Heart left ventricle (tissue), 16 donors: ENCODE measurements at regions not wholly inside any gene's neighbourhood (a gene's known extent, or its start where the extent isn't known, plus 50 kb on each side); places are given as distances from the start of the nearest gene placed in this dataset.

ENCODE experiments used
- ATAC-seq, 4 donors: fragments of 200-7000 bp; cut with Tn5 transposase; one replicate each; pipeline ENCODE4 v1.9.1; 2020 to 2022; ENCODE audit warnings: moderate library complexity in 4 of 4, mild to moderate bottlenecking in 3 of 4, moderate number of reproducible peaks in 1 of 4
- DNase-seq, 5 donors: peaks; one replicate each; pipeline ENCODE4 v3.0.0-alpha.2; 2020
- H3K27ac ChIP-seq, 12 donors: fragments of 200-600 bp; sonication (generic) in 4 of 12; one replicate each; pipeline versions ENCODE4 v1.5.0 to v1.8.0; 2016 to 2022; ENCODE audit warnings: mild to moderate bottlenecking in 2 of 12
- H3K27me3 ChIP-seq, 9 donors: fragments of 200-600 bp; sonication (generic) in 2 of 9; one replicate each; pipeline versions ENCODE4 v1.5.1 to v1.8.0; 2016 to 2022; ENCODE audit warnings: mild to moderate bottlenecking in 3 of 9
- H3K36me3 ChIP-seq, 9 donors: fragments of 200-600 bp; sonication (generic) in 2 of 9; one replicate each; pipeline versions ENCODE4 v1.5.0 to v1.8.0; 2018 to 2022; ENCODE audit warnings: mild to moderate bottlenecking in 2 of 9
- H3K4me1 ChIP-seq, 12 donors: fragments of 200-600 bp; sonication (generic) in 4 of 12; one replicate each; pipeline versions ENCODE4 v1.5.0 to v1.8.0; 2016 to 2022; ENCODE audit warnings: mild to moderate bottlenecking in 3 of 12
- H3K4me3 ChIP-seq, 12 donors: fragments of 200-600 bp; sonication (generic) in 4 of 12; one replicate each; pipeline versions ENCODE4 v1.5.0 to v1.8.0; 2017 to 2022; ENCODE audit warnings: mild to moderate bottlenecking in 9 of 12, moderate library complexity in 4 of 12
- H3K9me3 ChIP-seq, 12 donors: fragments of 200-600 bp; sonication (generic) in 4 of 12; one replicate each; pipeline versions ENCODE4 v1.5.0 to v1.8.0; 2016 to 2022; ENCODE audit warnings: mild to moderate bottlenecking in 1 of 12
- POLR2A ChIP-seq, 2 donors: fragments of 450-650 bp; IDR thresholded peaks; one replicate each; pipeline ENCODE4 v1.6.1; 2017; ENCODE audit warnings: antibody characterized with exemption in 2 of 2, mild to moderate bottlenecking in 2 of 2, moderate library complexity in 2 of 2
- WGBS, 4 donors: extraction: QIAGEN DNeasy Blood & Tissue Kit in 2 of 4; methylation state at CpG; one replicate each; pipeline versions ENCODE4 v1.1.5 to v1.1.7; 2013 to 2018; 5-methylcytosine and 5-hydroxymethylcytosine counted together
- intact Hi-C, 10 donors: fragments of 100-400 bp; cut with DNase I; formaldehyde crosslinking; loops; one replicate each; pipeline versions ENCODE4 v1.11.1 to v1.14.2; 2022
- TF ChIP-seq, protein P1 (sequence below), 12 donors: fragments of 200-600 bp; sonication (generic) in 4 of 12; IDR thresholded peaks; one replicate each; pipeline versions ENCODE4 v1.5.0 to v1.8.0; 2018 to 2022; ENCODE audit warnings: antibody characterized with exemption in 12 of 12, mild to moderate bottlenecking in 5 of 12
- donor health status: ischemic (EF 13 %, LVEDD 7.1; RV severe dilation, severe dysfunction).
- donor health status: healthy with polysubstance abuse.
- donor health status: DM: no; HTN: yes; CAD: no.
- donor health status: DM: no; HTN: no; CAD: no.
- donor health status: ischemic (EF 25% LVEDD 6.9; RV normal size, moderate dysfunction).
- donor health status: ischemic (EF 25% LVEDD 5.7; RV mildly dilated, moderate dysfunction).
- donor health status: healthy.
- donor health status: DM: yes; HTN: yes; CAD: no.
- donor health status: ischemic (EF 35%, LVEDD 5.7; RV mildly dilated, moderate dysfunction).
- donor health status: nonischemic (EF 11% LVEDD 7.7; RV severe dilation, severe dysfunction).
- donor health status: DM: yes; HTN: yes; CAD: no.
- donor health status: PGD.
- donor health status: ischemic (EF 29% LVEDD 5.4; RV normal size, mild dysfunction).
- donor health status: nonischemic (EF 23%, LVEDD 6.1; RV moderate dilation, normal function).

- 72 to 78% (median 73%) methylated on average over 8 of the region's 8 CpGs for WGBS, 4 donors
- ATAC-seq: no peak
- peaks cover 0 to 25% (median 0%) of the 10 kb centered on the region in 9 donors for H3K27me3 ChIP-seq
- DNase-seq: peak in 1 of 5 donors; percentile 3
- TF ChIP-seq, protein P1, sequence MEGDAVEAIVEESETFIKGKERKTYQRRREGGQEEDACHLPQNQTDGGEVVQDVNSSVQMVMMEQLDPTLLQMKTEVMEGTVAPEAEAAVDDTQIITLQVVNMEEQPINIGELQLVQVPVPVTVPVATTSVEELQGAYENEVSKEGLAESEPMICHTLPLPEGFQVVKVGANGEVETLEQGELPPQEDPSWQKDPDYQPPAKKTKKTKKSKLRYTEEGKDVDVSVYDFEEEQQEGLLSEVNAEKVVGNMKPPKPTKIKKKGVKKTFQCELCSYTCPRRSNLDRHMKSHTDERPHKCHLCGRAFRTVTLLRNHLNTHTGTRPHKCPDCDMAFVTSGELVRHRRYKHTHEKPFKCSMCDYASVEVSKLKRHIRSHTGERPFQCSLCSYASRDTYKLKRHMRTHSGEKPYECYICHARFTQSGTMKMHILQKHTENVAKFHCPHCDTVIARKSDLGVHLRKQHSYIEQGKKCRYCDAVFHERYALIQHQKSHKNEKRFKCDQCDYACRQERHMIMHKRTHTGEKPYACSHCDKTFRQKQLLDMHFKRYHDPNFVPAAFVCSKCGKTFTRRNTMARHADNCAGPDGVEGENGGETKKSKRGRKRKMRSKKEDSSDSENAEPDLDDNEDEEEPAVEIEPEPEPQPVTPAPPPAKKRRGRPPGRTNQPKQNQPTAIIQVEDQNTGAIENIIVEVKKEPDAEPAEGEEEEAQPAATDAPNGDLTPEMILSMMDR (IDR thresholded peaks at IDR 0.05): no peak
- H3K9me3 ChIP-seq: no peaks in the 10 kb centered on the region
- intact Hi-C loops: no loop called here
- no peak overlapping the region for H3K27ac ChIP-seq
- no peaks in the 10 kb centered on the region for H3K4me1 ChIP-seq
- H3K4me3 ChIP-seq: no peak overlapping the region
- H3K36me3 ChIP-seq: no peaks in the 10 kb centered on the region
These were observed 58.4 kb upstream of the PITX1 start for GRCh38 chr5:135092476-135092875.

DNA sequence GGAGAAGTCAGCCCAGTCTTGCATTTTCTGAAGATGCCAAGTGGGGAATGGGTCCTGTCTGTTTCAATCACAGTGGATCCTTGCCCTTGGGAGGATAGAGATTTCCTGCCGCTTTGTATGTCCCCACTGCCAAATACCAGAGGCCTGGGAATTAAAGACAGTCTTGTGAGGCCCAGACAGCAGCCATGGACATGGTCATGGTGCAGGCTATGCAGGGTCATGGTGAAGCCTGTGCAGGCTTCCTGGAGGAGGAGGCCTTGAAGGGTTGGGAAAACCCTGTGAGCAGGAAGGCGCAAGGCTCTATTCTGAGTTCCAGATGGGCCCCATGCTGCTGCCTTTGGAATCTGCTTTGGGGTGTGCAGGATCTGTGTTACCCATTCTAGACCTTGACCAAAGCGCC is 57.3 kb upstream of the PITX1 start:
- DNase-seq (peak in 1 of 5 donors; percentile 4), ATAC-seq (no peak)
- WGBS, 4 donors: 93 to 96% (median 93%) methylated on average over 2 to 3 of the region's 3 CpGs
- no peak for TF ChIP-seq POLR2A (IDR thresholded peaks at IDR 0.05)
- TF ChIP-seq, protein P1 (IDR thresholded peaks at IDR 0.05): no peak
- no peak overlapping the region for H3K27ac ChIP-seq
- H3K4me1 ChIP-seq: no peaks in the 10 kb centered on the region
- intact Hi-C loops: no loop called here
- H3K9me3 ChIP-seq: no peaks in the 10 kb centered on the region
- H3K4me3 ChIP-seq: no peak overlapping the region
- H3K36me3 ChIP-seq: no peaks in the 10 kb centered on the region
- H3K27me3 ChIP-seq: peaks cover 0 to 25% (median 0%) of the 10 kb centered on the region in 9 donors

- Histone ChIP-seq H3K4me1 (no peaks in the 10 kb centered on the region), H3K27ac (no peak overlapping the region), H3K4me3 (no peak overlapping the region), H3K36me3 (no peaks in the 10 kb centered on the region), H3K9me3 (no peaks in the 10 kb centered on the region), H3K27me3 (peaks cover 0 to 20% (median 0%) of the 10 kb centered on the region in 9 donors)
- ATAC-seq (no peak), DNase-seq (peak in 1 of 5 donors; percentile 5)
- TF ChIP-seq, protein P1 (IDR thresholded peaks at IDR 0.05): no peak
- TF ChIP-seq POLR2A (IDR thresholded peaks at IDR 0.05): no peak
- WGBS, 4 donors: 76 to 85% (median 82%) methylated on average over 3 of the region's 3 CpGs
- intact Hi-C loops: no loop called here
These were observed 55.9 kb upstream of the PITX1 start for GRCh38 chr5:135089912-135090311.

DNA sequence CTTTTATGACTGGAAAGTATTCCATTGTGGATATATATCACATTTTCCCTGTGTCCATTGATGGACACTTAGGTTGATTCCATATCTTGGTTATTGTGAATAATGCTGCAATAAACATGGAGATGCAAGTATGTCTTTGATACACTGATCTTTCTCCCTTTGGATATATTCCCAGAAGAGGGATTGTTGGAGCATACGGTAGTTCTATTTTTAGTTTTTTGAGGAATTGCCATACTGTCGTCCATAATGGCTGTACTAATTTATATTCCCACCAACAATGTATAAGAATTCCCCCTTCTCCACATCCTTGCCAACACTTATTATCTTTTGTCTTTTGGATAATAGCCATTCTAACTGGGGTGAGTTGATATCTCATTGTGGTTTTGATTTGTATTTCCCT is 54.9 kb upstream of the PITX1 start:
- TF ChIP-seq, protein P1 (IDR thresholded peaks at IDR 0.05): no peak
- TF ChIP-seq POLR2A (IDR thresholded peaks at IDR 0.05): no peak

More for the DNA sequence above, 54.9 kb upstream of the PITX1 start:
- H3K9me3 ChIP-seq: no peaks in the 10 kb centered on the region
- intact Hi-C loops: no loop called here
- H3K27ac ChIP-seq: no peak overlapping the region
- WGBS, 4 donors: 2 to 24% (median 10%) methylated on average over 2 of the region's 2 CpGs
- ATAC-seq (no peak), DNase-seq (no peak)
- H3K27me3 ChIP-seq: peaks cover 0 to 20% (median 0%) of the 10 kb centered on the region in 9 donors
- no peaks in the 10 kb centered on the region for H3K4me1 ChIP-seq
- no peak overlapping the region for H3K4me3 ChIP-seq
- no peaks in the 10 kb centered on the region for H3K36me3 ChIP-seq
